A549 (cell line): ENCODE measurements at regions not wholly inside any gene's neighbourhood (a gene's known extent, or its start where the extent isn't known, plus 50 kb on each side); places are given as distances from the start of the nearest gene placed in this dataset.

Experiments
- CTCF ChIP-seq: fragments of >200 bp; sonication (Bioruptor Twin); formaldehyde crosslinking; IDR thresholded peaks from 3 replicates; pipeline ENCODE4 v1.5.1; 2016
- ESRRA ChIP-seq: fragments of 150-350 bp; IDR thresholded peaks from 2 replicates; pipeline ENCODE4 v1.6.1; 2014; ENCODE audit warnings: mild to moderate bottlenecking, low read length, borderline replicate concordance
- POLR2A ChIP-seq: IDR thresholded peaks from 2 replicates; pipeline ENCODE4 v1.6.1; 2012; ENCODE audit warnings: mild to moderate bottlenecking, low read length
- POLR2AphosphoS2 ChIP-seq: conservative IDR thresholded peaks from 2 replicates; pipeline ENCODE4 v1.6.1; 2012; ENCODE audit warnings: low read length, improper control_type of control experiment, inconsistent platforms
- RAD21 ChIP-seq, 2 experiments: fragments of >200 bp in 1 of 2; sonication (Bioruptor Twin) in 1 of 2; formaldehyde crosslinking in 1 of 2; IDR thresholded peaks in 1 of 2; conservative IDR thresholded peaks in 1 of 2; 2 replicates in 1 of 2; 3 replicates in 1 of 2; pipeline ENCODE4 v1.6.1; 2012 to 2018; ENCODE audit warnings: inconsistent platforms in 1 of 2
- RCOR1 ChIP-seq: fragments of 150-350 bp; IDR thresholded peaks from 2 replicates; pipeline ENCODE4 v1.6.1; 2014; ENCODE audit warnings: antibody characterized with exemption, low read length, low read depth
- REST ChIP-seq: fragments of 200-600 bp; sonication (generic); IDR thresholded peaks from 2 replicates; pipeline ENCODE4 v1.6.1; 2016; ENCODE audit warnings: antibody characterized with exemption, mild to moderate bottlenecking, moderate library complexity
- RFX5 ChIP-seq: fragments of 450-650 bp; IDR thresholded peaks from 2 replicates; pipeline ENCODE4 v1.7.1; 2014; ENCODE audit warnings: antibody characterized with exemption, mild to moderate bottlenecking, moderate library complexity
- USF2 ChIP-seq: fragments of 450-650 bp; IDR thresholded peaks from 2 replicates; pipeline ENCODE4 v1.6.1; 2014; ENCODE audit warnings: antibody characterized with exemption

GRCh38 chr16:72723781-72724180 is 324.1 kb downstream of the ZFHX3 start:
- no peak for TF ChIP-seq ESRRA
- no peak for TF ChIP-seq CTCF
- no peak for TF ChIP-seq RAD21 (conservative IDR thresholded peaks at IDR 0.05 in 1 of 2, IDR thresholded peaks at IDR 0.05 in 1 of 2)
- no peak for TF ChIP-seq POLR2A
- TF ChIP-seq POLR2AphosphoS2 = no peak
- no peak for TF ChIP-seq RCOR1
- no peak for TF ChIP-seq USF2
- TF ChIP-seq REST = no peak
- no peak for TF ChIP-seq RFX5
